ENCODE measurements at regions not wholly inside any gene's neighbourhood (a gene's known extent, or its start where the extent isn't known, plus 50 kb on each side); places are given as distances from the start of the nearest gene placed in this dataset.

GRCh38 chr6:140827593-140827992, 1305.1 kb upstream of the GJE1 start:
- no peaks in the 10 kb centered on the region for H3K4me1 ChIP-seq (ENCODE audit: insufficient read depth, poor library complexity, severe bottlenecking)
- TF ChIP-seq CTCF (IDR thresholded peaks at IDR 0.05; ENCODE audit: poor library complexity, severe bottlenecking), result no peak
- no peaks in the 10 kb centered on the region for H3K36me3 ChIP-seq (ENCODE audit: low read depth)
- no peak overlapping the region for H3K4me3 ChIP-seq (ENCODE audit: severe bottlenecking)
- ATAC-seq (ENCODE audit: low read depth), result no peak
- H3K9me3 ChIP-seq (ENCODE audit: severe bottlenecking), result no peaks in the 10 kb centered on the region
- no peak overlapping the region for H3K27ac ChIP-seq (ENCODE audit: poor library complexity, severe bottlenecking)
- no peak for DNase-seq (ENCODE audit: low spot score)
- H3K27me3 ChIP-seq (ENCODE audit: insufficient read depth, poor library complexity, severe bottlenecking), result no peaks in the 10 kb centered on the region

GRCh38 chr6:140825731-140826130, 1307.0 kb upstream of the GJE1 start:
- Histone ChIP-seq H3K4me1 (ENCODE audit: insufficient read depth, poor library complexity, severe bottlenecking) (no peaks in the 10 kb centered on the region), H3K27me3 (ENCODE audit: insufficient read depth, poor library complexity, severe bottlenecking) (no peaks in the 10 kb centered on the region), H3K27ac (ENCODE audit: poor library complexity, severe bottlenecking) (no peak overlapping the region), H3K4me3 (ENCODE audit: severe bottlenecking) (no peak overlapping the region), H3K36me3 (ENCODE audit: low read depth) (no peaks in the 10 kb centered on the region), H3K9me3 (ENCODE audit: severe bottlenecking) (no peaks in the 10 kb centered on the region)
- no peak for TF ChIP-seq CTCF (IDR thresholded peaks at IDR 0.05; ENCODE audit: poor library complexity, severe bottlenecking)
- DNase-seq (ENCODE audit: low spot score), result no peak
- ATAC-seq (ENCODE audit: low read depth), result no peak

- no peaks in the 10 kb centered on the region for H3K36me3 ChIP-seq (ENCODE audit: low read depth)
- no peaks in the 10 kb centered on the region for H3K9me3 ChIP-seq (ENCODE audit: severe bottlenecking)
- no peaks in the 10 kb centered on the region for H3K27me3 ChIP-seq (ENCODE audit: insufficient read depth, poor library complexity, severe bottlenecking)
- no peaks in the 10 kb centered on the region for H3K4me1 ChIP-seq (ENCODE audit: insufficient read depth, poor library complexity, severe bottlenecking)
- H3K4me3 ChIP-seq (ENCODE audit: severe bottlenecking), result no peak overlapping the region
- ATAC-seq (ENCODE audit: low read depth) (no peak), DNase-seq (ENCODE audit: low spot score) (no peak)
- H3K27ac ChIP-seq (ENCODE audit: poor library complexity, severe bottlenecking), result no peak overlapping the region
- TF ChIP-seq CTCF (IDR thresholded peaks at IDR 0.05; ENCODE audit: poor library complexity, severe bottlenecking), result no peak
These were observed 1308.1 kb upstream of the GJE1 start for GRCh38 chr6:140824595-140824994.

- H3K4me1 ChIP-seq (ENCODE audit: insufficient read depth, poor library complexity, severe bottlenecking), result no peaks in the 10 kb centered on the region
- DNase-seq (ENCODE audit: low spot score) (no peak), ATAC-seq (ENCODE audit: low read depth) (no peak)
- no peaks in the 10 kb centered on the region for H3K36me3 ChIP-seq (ENCODE audit: low read depth)
- H3K27ac ChIP-seq (ENCODE audit: poor library complexity, severe bottlenecking), result no peak overlapping the region
- H3K9me3 ChIP-seq (ENCODE audit: severe bottlenecking), result no peaks in the 10 kb centered on the region
- no peak for TF ChIP-seq CTCF (IDR thresholded peaks at IDR 0.05; ENCODE audit: poor library complexity, severe bottlenecking)
- H3K27me3 ChIP-seq (ENCODE audit: insufficient read depth, poor library complexity, severe bottlenecking), result no peaks in the 10 kb centered on the region
- H3K4me3 ChIP-seq (ENCODE audit: severe bottlenecking), result no peak overlapping the region
These were observed 1311.5 kb upstream of the GJE1 start for GRCh38 chr6:140821196-140821595.

- DNase-seq (ENCODE audit: low spot score) (no peak), ATAC-seq (ENCODE audit: low read depth) (no peak)
- H3K36me3 ChIP-seq (ENCODE audit: low read depth), result no peaks in the 10 kb centered on the region
- TF ChIP-seq CTCF (IDR thresholded peaks at IDR 0.05; ENCODE audit: poor library complexity, severe bottlenecking), result no peak
- H3K9me3 ChIP-seq (ENCODE audit: severe bottlenecking), result no peaks in the 10 kb centered on the region
- H3K4me3 ChIP-seq (ENCODE audit: severe bottlenecking), result no peak overlapping the region
- H3K27me3 ChIP-seq (ENCODE audit: insufficient read depth, poor library complexity, severe bottlenecking), result no peaks in the 10 kb centered on the region
- no peak overlapping the region for H3K27ac ChIP-seq (ENCODE audit: poor library complexity, severe bottlenecking)
- H3K4me1 ChIP-seq (ENCODE audit: insufficient read depth, poor library complexity, severe bottlenecking), result no peaks in the 10 kb centered on the region
These were observed 1315.5 kb upstream of the GJE1 start for GRCh38 chr6:140817176-140817575.

All from RWPE2 (cell line).